COLO668 (cell line): ENCODE measurements at regions not wholly inside any gene's neighbourhood (a gene's known extent, or its start where the extent isn't known, plus 50 kb on each side); places are given as distances from the start of the nearest gene placed in this dataset.
"Not testable (repeated sequence)": the region's sequence is repeated elsewhere in the genome, so short reads cannot be mapped to it uniquely, and the experiment has no call there.

ENCODE experiments used
- DNase-seq: peaks from one replicate; lab custom pipeline; 2025; ENCODE audit not compliant: unreplicated experiment; lab: John Stamatoyannopoulos, UW

DNA sequence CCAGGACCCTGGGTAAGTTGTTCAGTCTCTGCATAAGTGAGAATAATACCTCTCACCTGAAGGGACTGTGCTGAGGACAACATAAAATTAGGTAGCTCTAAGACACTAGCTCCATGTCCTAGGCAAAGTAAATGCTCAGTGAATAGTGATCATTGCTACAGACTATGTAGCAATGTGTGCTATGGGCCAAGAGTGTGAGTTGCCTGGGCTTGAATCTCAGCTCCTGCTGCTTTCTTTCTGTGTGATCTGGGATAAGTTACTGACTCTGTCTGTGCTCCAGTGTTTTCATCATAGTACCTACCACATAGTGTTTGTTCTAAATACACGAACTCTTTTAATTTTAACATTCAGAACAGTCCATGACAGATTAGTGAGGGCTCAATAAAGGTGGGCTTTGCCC is 81.1 kb upstream of the MFGE8 start:
- DNase-seq, result no peak

- DNase-seq, result no peak
Observed at GRCh38 chr15:88995449-88995848, 82.3 kb upstream of the MFGE8 start.

DNA sequence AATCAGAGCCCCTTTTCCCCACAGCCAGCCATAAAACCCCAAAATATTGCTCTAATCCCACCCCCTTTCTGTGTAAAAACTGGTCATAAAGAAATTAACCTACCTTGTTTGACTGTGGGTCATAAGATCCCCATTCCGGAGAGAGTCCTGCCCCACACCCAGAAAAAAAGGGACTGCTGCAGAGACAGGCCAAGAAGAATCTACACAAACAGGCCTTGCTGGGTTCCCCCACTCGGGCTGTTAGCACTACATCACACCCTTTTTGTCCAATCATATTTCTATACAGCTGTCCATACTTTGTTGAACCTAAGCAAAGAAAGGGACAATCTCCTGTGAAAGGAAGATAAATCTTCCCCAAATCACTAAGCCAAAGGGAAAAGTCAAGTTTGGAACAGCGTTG is 84.4 kb upstream of the MFGE8 start:
- no peak for DNase-seq

- DNase-seq, result no peak
Observed at GRCh38 chr15:88998980-88999713, 86.0 kb upstream of the MFGE8 start.

DNA sequence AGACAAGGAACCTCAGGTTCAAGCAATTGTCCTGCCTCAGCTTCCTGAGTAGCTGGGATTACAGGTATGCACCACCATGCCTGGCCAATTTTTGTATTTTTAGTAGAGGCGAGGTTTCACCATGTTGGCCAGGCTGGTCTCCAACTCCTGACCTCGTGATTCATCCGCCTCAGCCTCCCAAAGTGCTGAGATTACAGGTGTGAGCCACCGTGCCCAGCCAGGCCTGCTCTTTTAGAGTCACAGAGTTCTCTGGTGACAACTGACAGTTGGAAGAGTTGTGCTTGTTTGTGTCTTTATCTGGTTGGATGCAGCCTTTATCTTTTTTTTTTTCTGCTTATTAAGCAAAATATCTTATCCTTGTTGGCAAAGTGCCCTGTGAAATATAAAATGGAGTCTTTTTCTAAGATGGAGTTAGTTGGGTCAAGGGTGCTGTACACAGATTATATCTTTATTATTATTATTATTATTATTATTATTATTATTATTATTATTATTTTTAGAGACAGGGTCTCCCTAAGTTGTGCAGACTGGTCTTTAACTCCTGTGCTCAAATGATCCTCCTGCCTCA is 86.5 kb upstream of the ABHD2 start:
- DNase-seq, result not testable (repeated sequence)

GRCh38 chr15:89002281-89002761 is 85.9 kb upstream of the ABHD2 start:
- no peak for DNase-seq

GRCh38 chr15:89002830-89003229 is 85.4 kb upstream of the ABHD2 start:
- no peak for DNase-seq

GRCh38 chr15:89003865-89004725 is 84.2 kb upstream of the ABHD2 start:
- DNase-seq, result peak; percentile 6

GRCh38 chr15:89004726-89005030 is 83.6 kb upstream of the ABHD2 start:
- DNase-seq, result no peak

DNA sequence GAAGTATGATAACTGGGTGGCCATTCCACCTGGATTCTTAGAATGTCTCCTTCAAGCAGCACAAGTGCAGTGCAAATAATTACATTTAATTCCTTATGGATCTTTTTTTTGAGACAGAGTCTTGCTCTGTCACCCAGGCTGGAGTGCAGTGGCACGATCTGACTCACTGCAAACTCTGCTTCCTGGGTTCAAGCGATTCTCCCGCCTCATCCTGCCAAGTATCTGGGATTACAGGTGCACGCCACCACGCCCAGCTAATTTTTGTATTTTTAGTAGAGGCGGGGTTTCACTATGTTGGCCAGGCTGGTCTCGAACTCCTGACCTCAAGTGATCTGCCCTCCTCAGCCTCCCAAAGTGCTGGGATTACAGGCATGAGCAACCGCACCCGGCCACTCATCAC is 80.7 kb upstream of the ABHD2 start:
- not testable (repeated sequence) for DNase-seq

- DNase-seq, result no peak
Observed at GRCh38 chr15:89007989-89008388, 80.3 kb upstream of the ABHD2 start.

GRCh38 chr15:89009080-89009479 is 79.2 kb upstream of the ABHD2 start:
- DNase-seq, result no peak

- DNase-seq, result no peak
Observed at GRCh38 chr15:89015412-89016097, 72.7 kb upstream of the ABHD2 start.

GRCh38 chr15:89016549-89017041 is 71.7 kb upstream of the ABHD2 start:
- no peak for DNase-seq

DNA sequence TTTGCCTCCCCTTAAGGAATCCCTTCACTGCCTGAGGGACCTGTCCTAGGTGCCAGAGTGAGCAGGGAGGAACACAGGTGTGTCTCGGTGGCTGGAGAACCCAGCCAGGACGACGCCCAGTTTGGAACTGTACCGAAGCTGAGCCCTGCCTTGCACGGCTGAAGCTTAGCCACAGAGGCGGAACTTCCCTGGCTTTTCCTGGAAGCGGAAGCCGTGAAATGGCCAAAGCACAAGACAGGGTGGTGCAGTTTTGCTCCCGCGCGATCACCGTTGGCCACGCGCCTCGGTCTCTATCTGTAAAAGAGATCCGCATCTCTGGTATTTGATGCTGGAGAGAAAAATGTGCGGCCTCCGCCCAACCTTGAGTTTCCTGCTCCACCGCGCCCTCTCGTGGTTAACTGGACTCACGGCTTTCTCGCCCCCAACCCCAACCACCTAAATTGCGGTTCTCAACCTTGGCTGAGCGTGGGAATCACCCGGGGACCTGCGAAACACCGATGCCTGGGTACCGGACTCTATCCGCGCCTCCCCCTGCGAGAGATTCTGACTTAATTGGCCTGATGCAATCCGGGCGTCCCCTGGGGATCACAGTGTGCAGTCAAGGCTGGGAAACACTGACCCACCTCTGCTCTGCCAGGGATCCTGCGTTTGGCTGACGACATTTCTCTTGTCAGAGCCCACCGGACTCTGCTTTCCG is 70.7 kb upstream of the ABHD2 start:
- peak; percentile 57 for DNase-seq

DNA sequence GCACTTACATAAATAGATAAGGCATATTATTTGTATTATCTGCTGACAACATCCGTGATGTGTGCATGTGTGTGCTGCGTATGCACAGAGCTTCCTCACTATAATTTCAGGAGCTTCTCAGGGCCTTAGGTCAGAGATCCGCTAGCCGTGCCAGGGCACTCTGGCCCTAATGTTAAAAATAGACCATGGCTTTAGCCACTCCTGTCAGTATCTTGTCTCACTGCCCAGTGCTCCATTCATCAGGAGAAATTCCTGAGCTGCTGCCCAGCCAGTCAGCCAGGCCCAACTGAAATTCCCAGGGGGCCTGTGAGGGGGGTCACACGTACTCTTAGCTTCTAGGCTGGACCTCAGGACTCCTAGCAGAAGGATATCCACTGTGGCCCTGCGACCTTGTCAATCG is 70.0 kb upstream of the ABHD2 start:
- DNase-seq, result no peak

DNA sequence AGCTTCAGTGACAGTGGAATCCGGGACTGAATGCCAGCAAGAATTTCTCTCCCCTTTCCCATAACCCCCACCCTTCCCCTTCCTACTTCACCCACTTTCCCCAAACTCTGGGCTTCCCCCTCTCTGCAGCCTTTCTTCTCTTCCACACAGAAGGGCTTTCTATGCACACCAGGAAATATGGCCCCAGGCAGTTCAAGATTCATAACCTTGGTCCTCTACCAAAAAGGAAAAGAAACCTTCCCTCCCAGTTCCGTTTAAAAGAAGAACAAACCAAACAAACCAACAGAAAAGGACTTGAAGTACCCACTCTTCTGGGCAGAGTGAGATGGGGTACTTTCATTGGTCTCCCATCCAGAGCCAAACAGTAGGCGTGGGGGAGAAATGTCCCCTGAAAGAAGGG is 68.8 kb upstream of the ABHD2 start:
- no peak for DNase-seq

- no peak for DNase-seq
Observed at GRCh38 chr15:89021224-89021623, 67.0 kb upstream of the ABHD2 start.

GRCh38 chr15:89021886-89022285 is 66.4 kb upstream of the ABHD2 start:
- DNase-seq, result not testable (repeated sequence)

GRCh38 chr15:89023311-89023961 is 64.8 kb upstream of the ABHD2 start:
- DNase-seq, result no peak
